OCI-LY7 (cell line): ENCODE measurements at regions not wholly inside any gene's neighbourhood (a gene's known extent, or its start where the extent isn't known, plus 50 kb on each side); places are given as distances from the start of the nearest gene placed in this dataset.

Experiments used
- EZH2phosphoT487 ChIP-seq: fragments of 200-600 bp; sonication (generic); IDR thresholded peaks from 2 replicates; pipeline ENCODE4 v1.6.1; 2018; ENCODE audit warnings: low read depth, borderline replicate concordance, mild to moderate bottlenecking, mixed run types, antibody characterized with exemption, low read length, moderate library complexity, mixed read lengths
- TF ChIP-seq, protein P1 (sequence below): fragments of 200-600 bp; sonication (generic); conservative IDR thresholded peaks from 2 replicates; pipeline ENCODE4 v1.5.1; 2014; ENCODE audit warnings: mild to moderate bottlenecking, antibody characterized with exemption, low read length, moderate library complexity, mixed read lengths

DNA sequence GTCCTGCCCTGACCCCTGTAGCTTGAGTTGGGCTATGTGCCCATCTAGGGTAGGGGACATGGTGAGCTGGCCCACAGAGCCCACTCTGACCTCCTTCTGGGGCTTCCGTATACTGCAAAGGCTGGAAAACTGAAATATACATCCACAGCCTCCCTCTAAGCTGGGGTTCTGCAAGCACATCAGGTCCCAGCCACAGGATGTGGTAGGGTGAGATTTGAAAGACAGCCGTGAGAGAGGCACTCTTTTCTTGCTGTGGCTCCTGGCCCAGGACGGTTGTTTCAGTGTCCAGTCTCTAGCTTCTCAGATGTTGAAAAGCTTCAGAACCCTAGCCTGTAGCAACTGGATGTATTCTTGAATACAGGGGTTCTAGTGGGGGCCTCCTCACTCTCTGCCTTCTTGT, 60.1 kb upstream of the ADRB1 start:
- TF ChIP-seq, protein P1, sequence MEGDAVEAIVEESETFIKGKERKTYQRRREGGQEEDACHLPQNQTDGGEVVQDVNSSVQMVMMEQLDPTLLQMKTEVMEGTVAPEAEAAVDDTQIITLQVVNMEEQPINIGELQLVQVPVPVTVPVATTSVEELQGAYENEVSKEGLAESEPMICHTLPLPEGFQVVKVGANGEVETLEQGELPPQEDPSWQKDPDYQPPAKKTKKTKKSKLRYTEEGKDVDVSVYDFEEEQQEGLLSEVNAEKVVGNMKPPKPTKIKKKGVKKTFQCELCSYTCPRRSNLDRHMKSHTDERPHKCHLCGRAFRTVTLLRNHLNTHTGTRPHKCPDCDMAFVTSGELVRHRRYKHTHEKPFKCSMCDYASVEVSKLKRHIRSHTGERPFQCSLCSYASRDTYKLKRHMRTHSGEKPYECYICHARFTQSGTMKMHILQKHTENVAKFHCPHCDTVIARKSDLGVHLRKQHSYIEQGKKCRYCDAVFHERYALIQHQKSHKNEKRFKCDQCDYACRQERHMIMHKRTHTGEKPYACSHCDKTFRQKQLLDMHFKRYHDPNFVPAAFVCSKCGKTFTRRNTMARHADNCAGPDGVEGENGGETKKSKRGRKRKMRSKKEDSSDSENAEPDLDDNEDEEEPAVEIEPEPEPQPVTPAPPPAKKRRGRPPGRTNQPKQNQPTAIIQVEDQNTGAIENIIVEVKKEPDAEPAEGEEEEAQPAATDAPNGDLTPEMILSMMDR = no peak
- TF ChIP-seq EZH2phosphoT487 = no peak
